ENCODE measurements at regions not wholly inside any gene's neighbourhood (a gene's known extent, or its start where the extent isn't known, plus 50 kb on each side); places are given as distances from the start of the nearest gene placed in this dataset.

DNA sequence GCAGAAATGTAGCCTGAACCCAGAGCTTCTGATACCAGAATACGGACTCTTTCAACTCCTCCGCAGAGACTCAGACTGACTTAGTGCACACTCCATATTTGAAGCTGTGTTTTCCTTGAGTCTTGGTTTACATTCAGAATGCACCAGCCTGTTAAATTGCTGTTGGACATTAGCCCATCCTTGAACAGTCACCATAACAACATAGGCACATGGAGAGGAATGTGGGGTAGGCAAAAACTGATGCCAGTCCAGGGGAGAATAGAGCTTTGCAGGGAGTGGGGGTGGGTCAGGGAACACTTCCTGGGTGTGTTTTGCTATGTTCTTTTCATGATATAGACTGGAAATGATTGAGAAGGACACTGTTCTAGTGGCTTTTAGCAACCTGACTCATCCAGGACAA lies 76.3 kb upstream of the CACNA1E start (continued):
- no peak for TF ChIP-seq POLR2A (IDR thresholded peaks at IDR 0.05; ENCODE audit: borderline replicate concordance, extremely low read depth, insufficient read depth, insufficient read length)
- no peak for TF ChIP-seq YY1 (IDR thresholded peaks at IDR 0.05; ENCODE audit: extremely low read depth, insufficient replicate concordance, low read depth, low read length)
- TF ChIP-seq RAD21 (IDR thresholded peaks at IDR 0.05; ENCODE audit: low read depth): no peak
- no peak for TF ChIP-seq EZH2phosphoT487 (IDR thresholded peaks at IDR 0.05; ENCODE audit: borderline replicate concordance)
- TF ChIP-seq SIN3A (IDR thresholded peaks at IDR 0.05; ENCODE audit: low read depth): no peak
- TF ChIP-seq JUND (IDR thresholded peaks at IDR 0.05): no peak

DNA sequence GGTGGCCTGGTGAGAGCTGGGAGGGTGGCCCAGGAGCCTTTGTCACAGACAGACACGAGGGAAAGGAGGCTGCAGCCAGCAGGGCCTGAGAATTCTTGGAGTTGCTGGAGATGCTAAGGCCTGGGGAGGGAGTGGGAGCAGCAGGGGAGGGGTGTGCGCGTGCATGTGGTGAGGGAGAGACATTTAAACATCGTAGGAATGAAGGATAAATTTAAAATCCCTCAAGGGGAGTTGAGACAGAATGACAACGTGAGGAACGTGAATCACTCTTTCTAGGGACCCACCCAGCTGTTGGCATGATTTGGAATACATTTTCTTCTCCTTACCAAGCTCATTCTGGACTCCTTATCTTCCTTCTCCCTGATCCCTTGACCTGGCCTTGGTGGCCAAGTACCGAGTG lies 73.3 kb upstream of the CACNA1E start:
- Histone ChIP-seq H4K20me1 (ENCODE audit: insufficient read depth) (no peaks in the 10 kb centered on the region), H3K9me3 (ENCODE audit: control insufficient read depth in 1 of 2, insufficient read depth in 1 of 2, low read depth in 1 of 2, low read length in 2 of 2) (no peaks in the 10 kb centered on the region), H3K4me1 (ENCODE audit: control insufficient read depth in 1 of 2, insufficient read depth in 2 of 2, low read length in 2 of 2) (no peaks in the 10 kb centered on the region), H3K4me2 (ENCODE audit: low read length) (no peak overlapping the region), H3K79me2 (ENCODE audit: insufficient read depth, low read length) (no peaks in the 10 kb centered on the region), H3K9ac (ENCODE audit: low read length) (no peak overlapping the region), H3K36me3 (ENCODE audit: control insufficient read depth in 1 of 2, insufficient read depth in 2 of 2, low read length in 2 of 2) (no peaks in the 10 kb centered on the region), H3K27ac (ENCODE audit: low read depth, low read length) (no peak overlapping the region), H2AFZ (ENCODE audit: low read depth, low read length, poor library complexity, severe bottlenecking) (no peak overlapping the region), H3K4me3 (replicated peaks in 1 of 2; ENCODE audit: low read depth in 1 of 2, low read length in 2 of 2) (no peak overlapping the region), H3K9me2 (ENCODE audit: insufficient read depth) (no peaks in the 10 kb centered on the region), H3K27me3 (ENCODE audit: insufficient read depth, low read length) (peaks cover 8% of the 10 kb centered on the region; the same call in 1 of the 2 replicates)
- TF ChIP-seq, protein P1, sequence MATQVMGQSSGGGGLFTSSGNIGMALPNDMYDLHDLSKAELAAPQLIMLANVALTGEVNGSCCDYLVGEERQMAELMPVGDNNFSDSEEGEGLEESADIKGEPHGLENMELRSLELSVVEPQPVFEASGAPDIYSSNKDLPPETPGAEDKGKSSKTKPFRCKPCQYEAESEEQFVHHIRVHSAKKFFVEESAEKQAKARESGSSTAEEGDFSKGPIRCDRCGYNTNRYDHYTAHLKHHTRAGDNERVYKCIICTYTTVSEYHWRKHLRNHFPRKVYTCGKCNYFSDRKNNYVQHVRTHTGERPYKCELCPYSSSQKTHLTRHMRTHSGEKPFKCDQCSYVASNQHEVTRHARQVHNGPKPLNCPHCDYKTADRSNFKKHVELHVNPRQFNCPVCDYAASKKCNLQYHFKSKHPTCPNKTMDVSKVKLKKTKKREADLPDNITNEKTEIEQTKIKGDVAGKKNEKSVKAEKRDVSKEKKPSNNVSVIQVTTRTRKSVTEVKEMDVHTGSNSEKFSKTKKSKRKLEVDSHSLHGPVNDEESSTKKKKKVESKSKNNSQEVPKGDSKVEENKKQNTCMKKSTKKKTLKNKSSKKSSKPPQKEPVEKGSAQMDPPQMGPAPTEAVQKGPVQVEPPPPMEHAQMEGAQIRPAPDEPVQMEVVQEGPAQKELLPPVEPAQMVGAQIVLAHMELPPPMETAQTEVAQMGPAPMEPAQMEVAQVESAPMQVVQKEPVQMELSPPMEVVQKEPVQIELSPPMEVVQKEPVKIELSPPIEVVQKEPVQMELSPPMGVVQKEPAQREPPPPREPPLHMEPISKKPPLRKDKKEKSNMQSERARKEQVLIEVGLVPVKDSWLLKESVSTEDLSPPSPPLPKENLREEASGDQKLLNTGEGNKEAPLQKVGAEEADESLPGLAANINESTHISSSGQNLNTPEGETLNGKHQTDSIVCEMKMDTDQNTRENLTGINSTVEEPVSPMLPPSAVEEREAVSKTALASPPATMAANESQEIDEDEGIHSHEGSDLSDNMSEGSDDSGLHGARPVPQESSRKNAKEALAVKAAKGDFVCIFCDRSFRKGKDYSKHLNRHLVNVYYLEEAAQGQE (IDR thresholded peaks at IDR 0.05; ENCODE audit: low read depth): no peak
- no peak for TF ChIP-seq SIN3A (IDR thresholded peaks at IDR 0.05; ENCODE audit: low read depth)
- TF ChIP-seq, protein P2, sequence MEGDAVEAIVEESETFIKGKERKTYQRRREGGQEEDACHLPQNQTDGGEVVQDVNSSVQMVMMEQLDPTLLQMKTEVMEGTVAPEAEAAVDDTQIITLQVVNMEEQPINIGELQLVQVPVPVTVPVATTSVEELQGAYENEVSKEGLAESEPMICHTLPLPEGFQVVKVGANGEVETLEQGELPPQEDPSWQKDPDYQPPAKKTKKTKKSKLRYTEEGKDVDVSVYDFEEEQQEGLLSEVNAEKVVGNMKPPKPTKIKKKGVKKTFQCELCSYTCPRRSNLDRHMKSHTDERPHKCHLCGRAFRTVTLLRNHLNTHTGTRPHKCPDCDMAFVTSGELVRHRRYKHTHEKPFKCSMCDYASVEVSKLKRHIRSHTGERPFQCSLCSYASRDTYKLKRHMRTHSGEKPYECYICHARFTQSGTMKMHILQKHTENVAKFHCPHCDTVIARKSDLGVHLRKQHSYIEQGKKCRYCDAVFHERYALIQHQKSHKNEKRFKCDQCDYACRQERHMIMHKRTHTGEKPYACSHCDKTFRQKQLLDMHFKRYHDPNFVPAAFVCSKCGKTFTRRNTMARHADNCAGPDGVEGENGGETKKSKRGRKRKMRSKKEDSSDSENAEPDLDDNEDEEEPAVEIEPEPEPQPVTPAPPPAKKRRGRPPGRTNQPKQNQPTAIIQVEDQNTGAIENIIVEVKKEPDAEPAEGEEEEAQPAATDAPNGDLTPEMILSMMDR (IDR thresholded peaks at IDR 0.05 in 2 of 3, conservative IDR thresholded peaks at IDR 0.05 in 1 of 3; ENCODE audit: borderline replicate concordance in 1 of 3, insufficient read depth in 1 of 3, low read depth in 2 of 3, low read length in 2 of 3): no peak
- no peak for TF ChIP-seq SRF (IDR thresholded peaks at IDR 0.05; ENCODE audit: low read depth)
- no peak for TF ChIP-seq POLR2A (IDR thresholded peaks at IDR 0.05; ENCODE audit: borderline replicate concordance, extremely low read depth, insufficient read depth, insufficient read length)
- TF ChIP-seq JUND (IDR thresholded peaks at IDR 0.05): no peak
- no peak for TF ChIP-seq FOSL1 (IDR thresholded peaks at IDR 0.05; ENCODE audit: low read depth)
- TF ChIP-seq YY1 (IDR thresholded peaks at IDR 0.05; ENCODE audit: extremely low read depth, insufficient replicate concordance, low read depth, low read length): no peak
- TF ChIP-seq, protein P3, sequence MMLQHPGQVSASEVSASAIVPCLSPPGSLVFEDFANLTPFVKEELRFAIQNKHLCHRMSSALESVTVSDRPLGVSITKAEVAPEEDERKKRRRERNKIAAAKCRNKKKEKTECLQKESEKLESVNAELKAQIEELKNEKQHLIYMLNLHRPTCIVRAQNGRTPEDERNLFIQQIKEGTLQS (IDR thresholded peaks at IDR 0.05): no peak
- TF ChIP-seq EZH2 (IDR thresholded peaks at IDR 0.05): no peak
- TF ChIP-seq TCF7L2 (IDR thresholded peaks at IDR 0.05; ENCODE audit: borderline replicate concordance, extremely low read depth, insufficient read depth, insufficient read length): no peak
- no peak for TF ChIP-seq SP1 (IDR thresholded peaks at IDR 0.05; ENCODE audit: low read depth)
- TF ChIP-seq ZNF274 (IDR thresholded peaks at IDR 0.05; ENCODE audit: low read depth, low read length): no peak
- TF ChIP-seq, protein P4, sequence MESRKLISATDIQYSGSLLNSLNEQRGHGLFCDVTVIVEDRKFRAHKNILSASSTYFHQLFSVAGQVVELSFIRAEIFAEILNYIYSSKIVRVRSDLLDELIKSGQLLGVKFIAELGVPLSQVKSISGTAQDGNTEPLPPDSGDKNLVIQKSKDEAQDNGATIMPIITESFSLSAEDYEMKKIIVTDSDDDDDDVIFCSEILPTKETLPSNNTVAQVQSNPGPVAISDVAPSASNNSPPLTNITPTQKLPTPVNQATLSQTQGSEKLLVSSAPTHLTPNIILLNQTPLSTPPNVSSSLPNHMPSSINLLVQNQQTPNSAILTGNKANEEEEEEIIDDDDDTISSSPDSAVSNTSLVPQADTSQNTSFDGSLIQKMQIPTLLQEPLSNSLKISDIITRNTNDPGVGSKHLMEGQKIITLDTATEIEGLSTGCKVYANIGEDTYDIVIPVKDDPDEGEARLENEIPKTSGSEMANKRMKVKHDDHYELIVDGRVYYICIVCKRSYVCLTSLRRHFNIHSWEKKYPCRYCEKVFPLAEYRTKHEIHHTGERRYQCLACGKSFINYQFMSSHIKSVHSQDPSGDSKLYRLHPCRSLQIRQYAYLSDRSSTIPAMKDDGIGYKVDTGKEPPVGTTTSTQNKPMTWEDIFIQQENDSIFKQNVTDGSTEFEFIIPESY (IDR thresholded peaks at IDR 0.05; ENCODE audit: extremely low read depth, insufficient replicate concordance, low read length): no peak
- no peak for TF ChIP-seq POLR2AphosphoS5 (IDR thresholded peaks at IDR 0.05; ENCODE audit: low read depth, low read length)
- TF ChIP-seq RAD21 (IDR thresholded peaks at IDR 0.05; ENCODE audit: low read depth): no peak
- TF ChIP-seq EZH2phosphoT487 (IDR thresholded peaks at IDR 0.05; ENCODE audit: borderline replicate concordance): no peak
- POLR2A ChIA-PET: no interaction called here
- RAD21 ChIA-PET (ENCODE audit: low non-redundant PET in 1 of 2, low total read pairs in 2 of 2, uncharacterized antibody in 2 of 2, unreplicated experiment in 2 of 2): no interaction called here
- no peak for DNase-seq (ENCODE audit: low read depth, low spot score)
- CTCF ChIA-PET: no interaction called here
- no peak for ATAC-seq
- BruUV-seq (replicated peaks): no TSS peak
- intact Hi-C loops (cut with micrococcal nuclease): no loop called here
